ENCODE measurements at regions not wholly inside any gene's neighbourhood (a gene's known extent, or its start where the extent isn't known, plus 50 kb on each side); places are given as distances from the start of the nearest gene placed in this dataset.
"Not testable (repeated sequence)": the region's sequence is repeated elsewhere in the genome, so short reads cannot be mapped to it uniquely, and the experiment has no call there.

DNA sequence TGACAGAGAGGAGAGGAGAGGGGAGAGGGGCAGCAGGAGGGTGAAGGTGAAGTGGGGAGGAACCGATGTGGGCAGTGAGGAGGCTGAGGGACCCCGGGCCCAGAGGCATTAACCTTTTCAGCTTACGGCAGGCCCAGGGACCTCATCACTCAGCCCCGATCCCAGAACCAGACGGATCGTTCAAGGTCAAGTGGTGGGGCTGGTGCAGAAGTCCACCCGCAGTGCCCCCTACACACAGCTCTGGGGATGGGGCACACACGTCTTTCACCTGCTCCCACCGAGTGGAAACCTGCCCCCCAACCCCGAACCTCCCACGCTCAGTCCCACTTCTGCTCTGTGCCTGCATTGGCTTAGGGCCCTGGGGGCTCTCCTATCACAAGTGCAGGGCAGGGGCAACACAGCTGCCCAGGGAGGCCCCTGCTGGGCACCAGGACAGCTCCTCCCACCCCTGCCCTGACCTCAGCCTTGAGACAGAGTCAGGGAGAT is 81.9 kb upstream of the GOLGA6L4 start:
- DNase-seq = not testable (repeated sequence)

DNA sequence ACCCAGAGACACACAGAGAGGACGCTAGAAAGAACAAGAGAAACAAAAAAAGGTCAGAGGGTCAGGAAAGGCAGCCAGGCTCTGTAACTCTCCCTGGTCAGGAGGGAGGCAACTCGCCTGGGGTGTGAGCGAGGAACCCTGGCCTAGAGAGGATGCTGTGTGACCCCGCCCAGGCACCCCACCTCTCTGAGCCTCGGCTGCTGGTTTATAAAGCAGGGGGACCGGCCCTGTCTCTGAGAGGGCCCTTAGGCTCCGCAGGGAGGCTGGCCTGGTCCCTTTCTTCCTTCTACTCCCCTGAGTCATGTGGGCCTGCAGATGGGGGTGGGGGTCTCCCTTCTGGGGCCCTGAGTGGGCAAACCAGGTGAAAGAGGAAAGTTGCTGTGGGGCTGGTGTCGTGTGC is 81.3 kb upstream of the GOLGA6L4 start:
- not testable (repeated sequence) for DNase-seq

DNA sequence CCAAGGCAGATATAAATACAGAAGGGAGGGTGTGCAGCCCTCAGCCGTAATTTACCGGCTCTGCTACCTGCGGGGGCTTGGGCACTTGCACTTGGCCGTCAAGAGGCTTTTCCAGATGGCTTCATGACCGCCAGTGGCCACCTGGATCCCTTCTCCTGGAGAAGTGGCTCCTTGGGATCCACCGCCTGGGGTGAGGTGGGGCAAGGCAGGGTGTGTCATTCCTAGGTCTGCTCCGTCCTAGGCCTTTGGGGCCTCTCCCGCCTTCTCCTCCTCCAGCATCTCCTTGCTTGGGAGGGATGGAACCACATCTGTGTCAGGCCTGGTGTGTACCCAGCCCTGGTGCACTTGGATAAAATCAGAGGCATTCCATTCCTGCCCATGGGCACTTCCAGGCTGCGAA is 80.8 kb upstream of the GOLGA6L4 start:
- DNase-seq = not testable (repeated sequence)

DNA sequence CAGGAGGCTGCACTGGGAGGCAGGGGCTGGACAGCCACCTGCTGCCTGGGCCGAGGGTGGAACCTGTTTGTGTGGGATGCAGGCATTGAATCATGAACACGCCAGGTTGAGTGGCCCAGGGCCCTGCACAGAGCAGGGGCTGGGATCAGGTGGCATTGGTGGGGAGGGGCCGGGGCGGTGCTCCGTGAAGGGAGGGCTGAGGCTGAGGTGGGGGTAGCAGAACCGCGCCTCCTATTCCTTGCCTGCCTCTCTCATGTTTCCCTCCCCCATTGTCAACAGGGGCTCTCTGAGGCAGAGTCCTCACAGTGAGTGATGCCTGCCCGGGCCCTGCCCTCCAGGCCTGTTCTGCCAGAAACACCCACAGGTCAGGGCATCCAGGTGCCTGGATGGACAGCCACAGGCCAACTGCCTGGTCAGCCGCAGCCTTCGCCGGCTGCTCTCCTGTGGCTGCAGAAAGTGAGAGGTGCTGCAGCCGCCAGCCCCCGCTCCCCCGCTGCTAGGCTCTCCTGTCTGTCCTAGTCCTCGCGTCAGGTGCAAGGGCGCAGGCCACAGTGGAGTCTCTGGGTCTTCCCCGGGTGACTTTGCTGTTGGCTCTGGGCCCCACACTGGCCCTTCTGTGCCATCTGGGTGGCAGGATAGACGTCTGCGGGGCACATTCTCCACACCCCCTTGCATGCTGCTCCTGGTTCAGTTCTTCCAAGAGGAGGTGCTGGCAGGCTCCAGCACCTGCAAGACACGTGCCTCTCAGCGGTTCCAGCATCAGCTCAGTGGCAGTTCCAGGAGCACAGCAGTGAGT is 79.6 kb upstream of the GOLGA6L4 start:
- DNase-seq = not testable (repeated sequence)

DNA sequence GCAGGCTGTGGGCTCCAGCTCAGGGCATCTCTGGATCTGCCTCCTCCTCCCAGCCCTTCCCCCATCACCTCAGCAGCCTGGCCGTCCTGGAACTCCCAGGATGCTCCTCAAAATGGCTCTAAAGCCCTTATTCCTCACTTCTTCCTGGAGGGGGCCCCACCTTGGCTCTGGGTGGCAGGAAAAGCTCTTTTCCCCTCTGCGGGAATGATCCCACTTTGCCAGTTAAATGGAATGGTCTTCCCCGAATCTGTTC is 79.1 kb upstream of the GOLGA6L4 start:
- not testable (repeated sequence) for DNase-seq

DNA sequence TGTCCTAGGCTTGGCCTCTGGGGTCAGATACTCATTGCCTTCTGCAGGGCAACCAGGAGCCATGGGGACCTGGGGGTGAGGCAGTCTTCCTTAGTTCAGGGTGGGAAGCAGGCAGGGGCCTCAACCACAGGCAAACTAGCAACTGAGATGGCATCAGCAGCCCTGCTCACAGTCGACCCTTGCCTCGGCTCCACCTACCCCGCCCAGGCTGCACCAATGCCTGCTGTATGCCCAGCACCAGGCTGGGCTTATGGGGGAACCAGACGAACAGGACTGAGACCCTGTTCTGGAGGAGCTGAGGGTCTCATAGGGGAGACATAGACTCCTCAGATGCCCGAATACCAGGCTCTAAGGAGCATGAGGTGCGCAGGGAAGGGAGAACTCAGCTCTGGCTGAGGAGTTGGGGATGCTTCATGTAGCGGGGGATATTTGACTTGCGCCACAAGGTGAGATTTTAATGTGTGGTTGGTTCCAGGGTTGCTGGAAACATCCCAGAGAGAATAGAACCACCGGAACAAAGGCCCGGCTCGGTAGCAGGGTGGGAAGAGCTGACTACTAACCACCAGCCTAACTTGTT is 78.4 kb upstream of the GOLGA6L4 start:
- DNase-seq = not testable (repeated sequence)

DNA sequence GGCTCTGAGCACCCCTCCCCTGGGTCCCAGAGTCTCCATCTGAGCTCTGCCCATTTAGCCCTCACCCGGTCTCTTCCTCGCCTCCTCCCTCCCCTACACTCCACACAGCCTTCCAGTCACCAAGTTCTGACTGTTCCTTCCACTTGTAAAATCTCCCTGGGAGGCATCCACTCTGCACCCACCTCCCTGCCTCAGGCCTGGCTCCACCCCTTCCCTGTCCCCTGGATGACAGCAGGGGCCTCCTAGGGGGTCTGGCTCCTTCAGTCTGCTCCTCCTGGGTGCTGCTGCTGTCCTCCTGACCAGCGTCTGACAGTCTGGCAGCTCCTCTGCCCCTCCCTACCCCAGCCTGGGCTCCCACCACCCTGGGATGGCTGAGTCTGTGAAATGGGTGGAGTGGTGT is 77.7 kb upstream of the GOLGA6L4 start:
- not testable (repeated sequence) for DNase-seq

DNA sequence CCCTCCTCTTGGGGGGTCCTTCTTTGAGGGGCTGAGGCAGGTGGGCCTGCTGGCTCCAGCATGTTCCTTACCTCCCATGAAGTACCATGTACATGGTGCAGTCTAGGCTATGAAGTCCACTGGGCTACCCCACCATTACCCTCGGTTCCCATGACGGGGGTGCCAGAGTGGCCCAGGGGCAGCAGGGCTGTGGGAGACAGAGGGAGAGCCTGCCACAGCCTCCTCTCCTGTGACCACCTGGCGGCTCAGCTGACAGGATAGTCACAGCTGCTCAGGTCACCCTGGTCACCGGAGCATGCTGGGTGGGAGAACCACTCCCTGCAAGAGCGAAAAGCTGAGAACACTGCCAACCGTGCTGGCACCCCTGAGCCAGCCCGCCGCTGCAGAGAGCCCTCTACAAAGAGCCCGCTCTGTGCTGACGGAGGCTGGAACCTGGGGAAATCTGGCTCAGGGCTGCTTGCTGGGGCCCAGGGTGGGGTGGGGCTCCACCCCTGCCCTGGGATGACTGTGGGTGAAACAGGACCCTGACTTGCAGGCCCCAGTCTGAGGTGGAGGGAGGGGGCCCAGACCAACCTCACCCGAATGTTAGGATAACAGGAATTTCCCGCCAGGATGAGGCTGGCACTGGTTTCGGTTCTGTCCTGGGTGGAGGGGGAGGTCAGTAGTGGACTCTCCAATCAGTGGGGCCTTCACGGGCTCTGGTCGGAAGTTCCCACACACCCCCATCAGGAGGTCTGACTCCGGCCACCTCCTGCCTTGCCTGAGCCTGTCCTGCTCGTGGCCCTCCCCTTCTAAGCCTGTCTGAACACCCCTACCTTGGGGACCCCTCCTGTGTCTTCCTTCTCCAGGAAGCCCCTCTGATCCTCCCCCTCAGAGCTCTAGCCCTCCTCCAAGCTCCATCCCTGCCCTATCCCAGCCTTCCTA is 76.0 kb upstream of the GOLGA6L4 start:
- not testable (repeated sequence) for DNase-seq

DNA sequence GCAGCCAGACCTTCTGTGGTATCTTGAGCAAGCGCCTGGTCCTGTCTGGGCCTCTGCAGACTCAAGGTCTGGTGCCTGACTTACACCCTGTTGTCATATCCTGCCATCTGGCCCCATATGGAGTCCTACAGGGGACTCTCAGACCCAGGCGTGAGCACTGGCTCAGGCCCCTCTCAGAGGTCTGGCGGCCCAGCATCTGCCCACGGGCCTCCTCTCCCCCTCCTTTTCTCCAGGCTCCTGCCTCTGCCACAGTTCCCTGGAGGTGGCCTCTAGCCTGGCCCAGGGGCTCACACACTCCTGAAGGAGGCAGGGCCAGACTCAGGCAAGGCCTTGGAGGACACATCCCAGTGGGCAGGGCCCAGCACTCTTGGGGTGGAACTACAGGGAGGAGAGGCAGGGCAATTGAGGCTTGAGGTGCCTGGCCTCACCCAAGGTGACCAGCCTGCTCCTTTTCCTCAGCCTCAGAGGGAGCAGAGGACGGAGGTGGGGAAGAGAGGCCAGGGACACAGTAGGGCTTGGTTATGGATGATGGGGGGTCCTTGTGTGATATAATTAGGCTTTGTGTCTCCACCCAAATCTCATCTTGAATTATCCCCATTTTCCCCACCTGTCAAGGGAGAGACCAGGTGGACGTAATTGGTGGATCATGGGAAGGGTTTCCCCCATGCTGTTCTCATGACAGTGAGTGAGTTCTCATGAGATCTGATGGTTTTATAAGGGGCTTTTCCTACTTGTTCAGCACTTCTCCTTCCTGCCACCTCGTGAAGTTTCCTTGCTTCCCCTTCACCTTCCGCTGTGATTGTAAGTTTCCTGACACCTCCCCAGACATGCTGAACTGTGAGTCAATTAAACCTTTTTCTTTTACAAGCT is 70.9 kb upstream of the GOLGA6L4 start:
- not testable (repeated sequence) for DNase-seq

DNA sequence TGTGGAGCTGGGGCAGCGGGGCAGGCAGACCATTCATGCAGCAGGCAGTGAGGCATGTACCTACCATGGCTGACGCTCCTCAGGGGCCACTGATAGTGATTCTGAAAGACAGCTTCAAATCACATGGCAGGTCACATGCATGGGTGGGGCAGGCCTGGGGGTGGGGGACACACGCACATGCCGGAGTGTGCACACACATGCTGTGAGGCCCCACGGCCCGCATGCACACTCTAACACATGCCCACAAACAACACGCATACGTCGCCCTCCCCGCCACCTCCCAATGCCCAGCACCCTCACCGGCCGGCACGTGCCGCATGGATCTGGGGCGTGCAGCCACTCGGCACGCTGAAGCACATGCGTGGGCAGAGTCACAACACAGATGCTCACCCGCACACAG is 65.5 kb upstream of the GOLGA6L4 start:
- not testable (repeated sequence) for DNase-seq

DNA sequence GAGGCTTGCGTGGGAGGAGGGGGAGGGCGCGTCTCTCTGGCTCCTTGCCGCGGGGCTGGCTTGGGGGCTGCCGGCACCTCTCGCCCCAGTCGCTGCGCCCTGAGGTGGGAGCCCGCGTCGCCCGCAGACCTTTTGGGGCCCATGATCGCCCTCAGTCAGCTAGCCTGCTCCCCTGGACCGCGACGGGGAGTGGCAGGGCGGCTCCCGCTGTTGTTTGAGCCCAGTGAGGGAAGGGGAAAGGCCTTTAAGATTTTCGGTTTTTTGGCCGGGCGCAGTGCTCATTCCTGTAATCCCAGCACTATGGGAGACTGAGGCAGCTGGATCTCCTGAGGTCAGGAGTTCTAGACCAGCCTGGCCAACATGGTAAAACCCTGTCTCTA is 62.4 kb upstream of the GOLGA6L4 start:
- DNase-seq = not testable (repeated sequence)
